ENCODE measurements at regions not wholly inside any gene's neighbourhood (a gene's known extent, or its start where the extent isn't known, plus 50 kb on each side); places are given as distances from the start of the nearest gene placed in this dataset.
"Not testable (repeated sequence)": the region's sequence is repeated elsewhere in the genome, so short reads cannot be mapped to it uniquely, and the experiment has no call there.

- H3K4me3 ChIP-seq (ENCODE audit: insufficient read depth in 1 of 2, low read depth in 1 of 2, low read length in 2 of 2): no peak overlapping the region
- WGBS: 84% methylated on average over 2 of the region's 2 CpGs
These were observed 206.3 kb upstream of the TOM1L1 start for GRCh38 chr17:54694287-54694887.

GRCh38 chr17:54712798-54713197 lies 187.9 kb upstream of the TOM1L1 start:
- H2BK5ac ChIP-seq (ENCODE audit: low read depth, low read length, poor library complexity, severe bottlenecking); H3K79me1 ChIP-seq (replicated peaks; ENCODE audit: low read length, poor library complexity, severe bottlenecking); H2AK5ac ChIP-seq (ENCODE audit: low read length, severe bottlenecking); H3K36me3 ChIP-seq (ENCODE audit: control insufficient read depth in 1 of 2, insufficient read depth in 2 of 2, low read depth in 1 of 2, low read length in 2 of 2); H3K4me2 ChIP-seq (ENCODE audit: low read length, poor library complexity, severe bottlenecking); H3K4me1 ChIP-seq (ENCODE audit: control insufficient read depth, insufficient read depth, low read depth, low read length); H2BK12ac ChIP-seq (ENCODE audit: low read length in 2 of 2); H2BK120ac ChIP-seq (ENCODE audit: low read depth, low read length); H3K27me3 ChIP-seq (ENCODE audit: control insufficient read depth in 1 of 2, insufficient read depth in 1 of 2, low read length in 2 of 2); H4K91ac ChIP-seq (ENCODE audit: low read length); H3K9ac ChIP-seq (ENCODE audit: low read length); H3K23ac ChIP-seq (ENCODE audit: low read length in 2 of 2); H3K9me3 ChIP-seq (ENCODE audit: control insufficient read depth, low read length); H2AFZ ChIP-seq (ENCODE audit: low read depth, low read length); H2BK15ac ChIP-seq (ENCODE audit: low read depth, poor library complexity, severe bottlenecking); H3K4me3 ChIP-seq (ENCODE audit: insufficient read depth in 1 of 2, low read depth in 1 of 2, low read length in 2 of 2); H3K4ac ChIP-seq (ENCODE audit: low read depth in 1 of 2, low read length in 2 of 2); H4K8ac ChIP-seq (ENCODE audit: low read length); H3K14ac ChIP-seq (ENCODE audit: low read length in 2 of 2); DNase-seq; H3K27ac ChIP-seq (ENCODE audit: low read length, poor library complexity, severe bottlenecking); H3K18ac ChIP-seq (ENCODE audit: low read depth in 1 of 2, low read length in 2 of 2): not testable (repeated sequence)
- 33% methylated on average over 3 of the region's 4 CpGs for WGBS

More at GRCh38 chr17:54694287-54694887, 206.3 kb upstream of the TOM1L1 start:
- Histone ChIP-seq H2AK5ac (ENCODE audit: low read length, severe bottlenecking) (no peak overlapping the region), H3K4me1 (ENCODE audit: control insufficient read depth, insufficient read depth, low read depth, low read length) (no peaks in the 10 kb centered on the region), H3K18ac (ENCODE audit: low read depth in 1 of 2, low read length in 2 of 2) (no peak overlapping the region), H3K23ac (ENCODE audit: low read length in 2 of 2) (no peak overlapping the region), H3K9ac (ENCODE audit: low read length) (no peak overlapping the region), H3K9me3 (ENCODE audit: control insufficient read depth, low read length) (peaks cover 10% of the 10 kb centered on the region), H2AFZ (ENCODE audit: low read depth, low read length) (no peak overlapping the region), H2BK120ac (ENCODE audit: low read depth, low read length) (no peak overlapping the region), H3K4me2 (ENCODE audit: low read length, poor library complexity, severe bottlenecking) (no peak overlapping the region), H4K91ac (ENCODE audit: low read length) (no peak overlapping the region), H2BK12ac (ENCODE audit: low read length in 2 of 2) (no peak overlapping the region), H3K36me3 (ENCODE audit: control insufficient read depth in 1 of 2, insufficient read depth in 2 of 2, low read depth in 1 of 2, low read length in 2 of 2) (no peaks in the 10 kb centered on the region), H3K79me1 (replicated peaks; ENCODE audit: low read length, poor library complexity, severe bottlenecking) (no peaks in the 10 kb centered on the region), H2BK5ac (ENCODE audit: low read depth, low read length, poor library complexity, severe bottlenecking) (no peak overlapping the region), H3K27ac (ENCODE audit: low read length, poor library complexity, severe bottlenecking) (no peak overlapping the region), H3K4ac (ENCODE audit: low read depth in 1 of 2, low read length in 2 of 2) (no peak overlapping the region), H3K27me3 (ENCODE audit: control insufficient read depth in 1 of 2, insufficient read depth in 1 of 2, low read length in 2 of 2) (no peaks in the 10 kb centered on the region), H3K14ac (ENCODE audit: low read length in 2 of 2) (no peak overlapping the region), H2BK15ac (ENCODE audit: low read depth, poor library complexity, severe bottlenecking) (no peak overlapping the region), H4K8ac (ENCODE audit: low read length) (no peak overlapping the region)
- DNase-seq: no peak

- Histone ChIP-seq H3K36me3 (ENCODE audit: control insufficient read depth in 1 of 2, insufficient read depth in 2 of 2, low read depth in 1 of 2, low read length in 2 of 2) (no peaks in the 10 kb centered on the region), H2AK5ac (ENCODE audit: low read length, severe bottlenecking) (no peak overlapping the region), H3K9me3 (ENCODE audit: control insufficient read depth, low read length) (peaks cover 7% of the 10 kb centered on the region), H2BK12ac (ENCODE audit: low read length in 2 of 2) (no peak overlapping the region), H3K9ac (ENCODE audit: low read length) (no peak overlapping the region), H2BK5ac (ENCODE audit: low read depth, low read length, poor library complexity, severe bottlenecking) (no peak overlapping the region), H2BK120ac (ENCODE audit: low read depth, low read length) (no peak overlapping the region), H3K4me1 (ENCODE audit: control insufficient read depth, insufficient read depth, low read depth, low read length) (no peaks in the 10 kb centered on the region), H4K8ac (ENCODE audit: low read length) (no peak overlapping the region), H2BK15ac (ENCODE audit: low read depth, poor library complexity, severe bottlenecking) (no peak overlapping the region), H3K4me3 (ENCODE audit: insufficient read depth in 1 of 2, low read depth in 1 of 2, low read length in 2 of 2) (no peak overlapping the region), H3K27me3 (ENCODE audit: control insufficient read depth in 1 of 2, insufficient read depth in 1 of 2, low read length in 2 of 2) (no peaks in the 10 kb centered on the region), H3K4me2 (ENCODE audit: low read length, poor library complexity, severe bottlenecking) (no peak overlapping the region), H3K79me1 (replicated peaks; ENCODE audit: low read length, poor library complexity, severe bottlenecking) (no peaks in the 10 kb centered on the region), H3K14ac (ENCODE audit: low read length in 2 of 2) (no peak overlapping the region), H3K4ac (ENCODE audit: low read depth in 1 of 2, low read length in 2 of 2) (no peak overlapping the region), H4K91ac (ENCODE audit: low read length) (no peak overlapping the region), H3K23ac (ENCODE audit: low read length in 2 of 2) (no peak overlapping the region), H2AFZ (ENCODE audit: low read depth, low read length) (no peak overlapping the region), H3K27ac (ENCODE audit: low read length, poor library complexity, severe bottlenecking) (no peak overlapping the region), H3K18ac (ENCODE audit: low read depth in 1 of 2, low read length in 2 of 2) (no peak overlapping the region)
- WGBS: 78% methylated on average over 2 of the region's 2 CpGs
- no peak for DNase-seq
These were observed 182.4 kb upstream of the TOM1L1 start for GRCh38 chr17:54718286-54718685.

- no peak for DNase-seq
- no peak overlapping the region for H3K23ac ChIP-seq (ENCODE audit: low read length in 2 of 2)
- H4K8ac ChIP-seq (ENCODE audit: low read length): no peak overlapping the region
- no peak overlapping the region for H2AK5ac ChIP-seq (ENCODE audit: low read length, severe bottlenecking)
- no peak overlapping the region for H2BK12ac ChIP-seq (ENCODE audit: low read length in 2 of 2)
- H2BK5ac ChIP-seq (ENCODE audit: low read depth, low read length, poor library complexity, severe bottlenecking): no peak overlapping the region
- no peak overlapping the region for H3K18ac ChIP-seq (ENCODE audit: low read depth in 1 of 2, low read length in 2 of 2)
- no peak overlapping the region for H3K4me2 ChIP-seq (ENCODE audit: low read length, poor library complexity, severe bottlenecking)
- H4K91ac ChIP-seq (ENCODE audit: low read length): no peak overlapping the region
- peaks cover 77% of the 10 kb centered on the region for H3K9me3 ChIP-seq (ENCODE audit: control insufficient read depth, low read length)
- no peak overlapping the region for H3K4me3 ChIP-seq (ENCODE audit: insufficient read depth in 1 of 2, low read depth in 1 of 2, low read length in 2 of 2)
- H3K9ac ChIP-seq (ENCODE audit: low read length): no peak overlapping the region
- no peaks in the 10 kb centered on the region for H3K36me3 ChIP-seq (ENCODE audit: control insufficient read depth in 1 of 2, insufficient read depth in 2 of 2, low read depth in 1 of 2, low read length in 2 of 2)
- no peak overlapping the region for H2BK120ac ChIP-seq (ENCODE audit: low read depth, low read length)
- no peak overlapping the region for H3K4ac ChIP-seq (ENCODE audit: low read depth in 1 of 2, low read length in 2 of 2)
- no peak overlapping the region for H3K14ac ChIP-seq (ENCODE audit: low read length in 2 of 2)
- no peaks in the 10 kb centered on the region for H3K4me1 ChIP-seq (ENCODE audit: control insufficient read depth, insufficient read depth, low read depth, low read length)
- H3K27ac ChIP-seq (ENCODE audit: low read length, poor library complexity, severe bottlenecking): no peak overlapping the region
- no peaks in the 10 kb centered on the region for H3K27me3 ChIP-seq (ENCODE audit: control insufficient read depth in 1 of 2, insufficient read depth in 1 of 2, low read length in 2 of 2)
- no peaks in the 10 kb centered on the region for H3K79me1 ChIP-seq (replicated peaks; ENCODE audit: low read length, poor library complexity, severe bottlenecking)
- H2BK15ac ChIP-seq (ENCODE audit: low read depth, poor library complexity, severe bottlenecking): no peak overlapping the region
- no peak overlapping the region for H2AFZ ChIP-seq (ENCODE audit: low read depth, low read length)
These were observed 173.0 kb upstream of the TOM1L1 start for GRCh38 chr17:54727624-54728023.
